ENCODE measurements at regions not wholly inside any gene's neighbourhood (a gene's known extent, or its start where the extent isn't known, plus 50 kb on each side); places are given as distances from the start of the nearest gene placed in this dataset.
"Not testable (repeated sequence)": the region's sequence is repeated elsewhere in the genome, so short reads cannot be mapped to it uniquely, and the experiment has no call there.

DNA sequence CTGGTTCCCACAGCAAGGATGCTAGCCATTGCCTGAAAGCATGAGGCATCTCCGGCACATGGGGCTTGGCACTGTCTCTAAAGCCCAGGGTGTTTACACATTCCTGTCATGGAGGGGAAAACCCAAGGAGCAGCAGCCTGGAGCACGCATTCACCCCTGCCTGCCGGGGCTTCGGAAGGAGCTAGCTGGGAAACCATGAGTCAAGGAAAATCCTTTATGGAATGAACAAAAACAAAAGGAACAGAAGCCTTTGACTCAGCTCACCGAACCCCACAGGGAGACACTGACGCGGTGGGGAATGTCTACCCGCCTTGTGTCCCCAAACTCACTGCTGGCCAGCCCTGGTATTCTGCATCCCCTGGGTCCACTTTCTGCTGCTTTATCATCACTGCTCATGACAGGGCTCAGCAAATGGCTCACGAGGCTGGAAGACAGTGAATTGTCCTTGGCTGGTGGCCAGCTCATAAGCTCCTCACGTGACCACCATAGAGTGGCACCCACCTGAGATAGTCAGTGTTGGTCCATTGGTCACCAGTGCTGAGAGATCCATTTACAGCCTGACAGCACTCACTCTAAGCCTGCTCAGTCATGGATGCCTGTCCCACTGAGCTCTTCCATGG is 137.2 kb downstream of the NPIPB11 start:
- not testable (repeated sequence) for TF ChIP-seq ZNF121 (CRISPR knock-in tag; IDR thresholded peaks at IDR 0.05); SUZ12 (IDR thresholded peaks at IDR 0.05; ENCODE audit: low read depth, low read length)
- TF ChIP-seq, protein P1, sequence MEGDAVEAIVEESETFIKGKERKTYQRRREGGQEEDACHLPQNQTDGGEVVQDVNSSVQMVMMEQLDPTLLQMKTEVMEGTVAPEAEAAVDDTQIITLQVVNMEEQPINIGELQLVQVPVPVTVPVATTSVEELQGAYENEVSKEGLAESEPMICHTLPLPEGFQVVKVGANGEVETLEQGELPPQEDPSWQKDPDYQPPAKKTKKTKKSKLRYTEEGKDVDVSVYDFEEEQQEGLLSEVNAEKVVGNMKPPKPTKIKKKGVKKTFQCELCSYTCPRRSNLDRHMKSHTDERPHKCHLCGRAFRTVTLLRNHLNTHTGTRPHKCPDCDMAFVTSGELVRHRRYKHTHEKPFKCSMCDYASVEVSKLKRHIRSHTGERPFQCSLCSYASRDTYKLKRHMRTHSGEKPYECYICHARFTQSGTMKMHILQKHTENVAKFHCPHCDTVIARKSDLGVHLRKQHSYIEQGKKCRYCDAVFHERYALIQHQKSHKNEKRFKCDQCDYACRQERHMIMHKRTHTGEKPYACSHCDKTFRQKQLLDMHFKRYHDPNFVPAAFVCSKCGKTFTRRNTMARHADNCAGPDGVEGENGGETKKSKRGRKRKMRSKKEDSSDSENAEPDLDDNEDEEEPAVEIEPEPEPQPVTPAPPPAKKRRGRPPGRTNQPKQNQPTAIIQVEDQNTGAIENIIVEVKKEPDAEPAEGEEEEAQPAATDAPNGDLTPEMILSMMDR (CRISPR knock-in tag; IDR thresholded peaks at IDR 0.05) = not testable (repeated sequence)

Data from HepG2 (cell line).